Fibroblast of mammary gland (primary cell): ENCODE measurements at regions not wholly inside any gene's neighbourhood (a gene's known extent, or its start where the extent isn't known, plus 50 kb on each side); places are given as distances from the start of the nearest gene placed in this dataset.

Experiments used
- DNase-seq: peaks from one replicate; pipeline ENCODE4 v3.0.0-alpha.2; 2010; ENCODE audit warnings: low read depth
- H3K4me3 ChIP-seq: 2 replicates; pipeline ENCODE4 v1.5.1; 2011; ENCODE audit warnings: low read depth, mild to moderate bottlenecking, low read length, moderate library complexity; ENCODE audit not compliant: control insufficient read depth
- TF ChIP-seq, protein P1 (sequence below): conservative IDR thresholded peaks from 2 replicates; pipeline ENCODE4 v1.5.1; 2011; ENCODE audit warnings: low read depth, low read length, inconsistent platforms; ENCODE audit not compliant: control insufficient read depth, insufficient read depth

DNA sequence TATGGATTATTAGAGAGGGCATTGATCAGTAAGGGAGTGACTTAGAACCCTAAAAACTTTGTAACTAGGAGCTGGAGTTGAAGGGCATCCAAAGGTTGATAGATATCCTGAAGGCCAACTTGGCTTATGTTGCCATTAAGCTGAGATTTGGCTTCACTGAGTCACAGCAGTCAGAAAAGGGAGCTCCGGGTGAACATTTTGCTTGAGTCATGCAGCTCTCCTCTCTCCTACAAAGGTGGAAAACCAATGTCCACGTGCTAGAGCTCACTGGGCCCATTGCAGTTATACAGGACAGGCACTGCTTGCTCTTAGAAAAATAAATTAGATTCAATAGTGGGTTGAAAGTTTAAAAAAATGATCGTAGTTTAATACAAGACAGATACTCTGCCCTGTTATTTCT, 87.3 kb upstream of the LRIG3 start:
- no peak overlapping the region for H3K4me3 ChIP-seq
- DNase-seq: peak; percentile 46
- TF ChIP-seq, protein P1, sequence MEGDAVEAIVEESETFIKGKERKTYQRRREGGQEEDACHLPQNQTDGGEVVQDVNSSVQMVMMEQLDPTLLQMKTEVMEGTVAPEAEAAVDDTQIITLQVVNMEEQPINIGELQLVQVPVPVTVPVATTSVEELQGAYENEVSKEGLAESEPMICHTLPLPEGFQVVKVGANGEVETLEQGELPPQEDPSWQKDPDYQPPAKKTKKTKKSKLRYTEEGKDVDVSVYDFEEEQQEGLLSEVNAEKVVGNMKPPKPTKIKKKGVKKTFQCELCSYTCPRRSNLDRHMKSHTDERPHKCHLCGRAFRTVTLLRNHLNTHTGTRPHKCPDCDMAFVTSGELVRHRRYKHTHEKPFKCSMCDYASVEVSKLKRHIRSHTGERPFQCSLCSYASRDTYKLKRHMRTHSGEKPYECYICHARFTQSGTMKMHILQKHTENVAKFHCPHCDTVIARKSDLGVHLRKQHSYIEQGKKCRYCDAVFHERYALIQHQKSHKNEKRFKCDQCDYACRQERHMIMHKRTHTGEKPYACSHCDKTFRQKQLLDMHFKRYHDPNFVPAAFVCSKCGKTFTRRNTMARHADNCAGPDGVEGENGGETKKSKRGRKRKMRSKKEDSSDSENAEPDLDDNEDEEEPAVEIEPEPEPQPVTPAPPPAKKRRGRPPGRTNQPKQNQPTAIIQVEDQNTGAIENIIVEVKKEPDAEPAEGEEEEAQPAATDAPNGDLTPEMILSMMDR: no peak

GRCh38 chr12:59005193-59005955, 85.1 kb upstream of the LRIG3 start:
- DNase-seq: peak; percentile 66
- H3K4me3 ChIP-seq: no peak overlapping the region

DNA sequence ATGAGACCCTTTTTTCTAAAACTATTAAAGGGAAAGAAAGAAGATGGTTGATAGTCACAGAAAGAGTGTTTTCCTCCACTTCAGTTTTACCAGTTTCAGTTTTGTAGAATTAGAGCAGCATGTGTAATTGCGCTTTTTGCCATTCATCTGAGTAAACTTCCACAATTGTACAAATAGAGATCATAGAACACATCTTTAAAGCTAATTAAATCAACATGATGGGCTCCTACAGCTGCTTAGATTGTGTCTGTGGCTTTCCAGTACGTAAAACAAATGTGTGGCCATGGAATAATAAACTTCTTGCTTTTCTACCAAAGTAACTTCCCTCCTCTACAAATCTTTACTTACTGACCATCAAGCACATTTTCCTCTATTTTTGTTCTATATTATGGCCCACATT, 84.2 kb upstream of the LRIG3 start:
- peak; percentile 16 for DNase-seq
- H3K4me3 ChIP-seq: no peak overlapping the region
- TF ChIP-seq, protein P1: no peak

More at GRCh38 chr12:59005193-59005955, 85.1 kb upstream of the LRIG3 start:
- TF ChIP-seq, protein P1: no peak

- no peak for DNase-seq
- TF ChIP-seq, protein P1: no peak
- H3K4me3 ChIP-seq: no peak overlapping the region
These were observed 75.5 kb upstream of the LRIG3 start for GRCh38 chr12:58995666-58996363.

- no peak overlapping the region for H3K4me3 ChIP-seq
- DNase-seq: no peak
- TF ChIP-seq, protein P1: no peak
These were observed 68.5 kb upstream of the LRIG3 start for GRCh38 chr12:58988643-58989344.

GRCh38 chr12:58981961-58982360, 61.7 kb upstream of the LRIG3 start:
- no peak overlapping the region for H3K4me3 ChIP-seq
- TF ChIP-seq, protein P1: no peak
- DNase-seq: no peak
